ENCODE measurements at regions not wholly inside any gene's neighbourhood (a gene's known extent, or its start where the extent isn't known, plus 50 kb on each side); places are given as distances from the start of the nearest gene placed in this dataset.

DNA sequence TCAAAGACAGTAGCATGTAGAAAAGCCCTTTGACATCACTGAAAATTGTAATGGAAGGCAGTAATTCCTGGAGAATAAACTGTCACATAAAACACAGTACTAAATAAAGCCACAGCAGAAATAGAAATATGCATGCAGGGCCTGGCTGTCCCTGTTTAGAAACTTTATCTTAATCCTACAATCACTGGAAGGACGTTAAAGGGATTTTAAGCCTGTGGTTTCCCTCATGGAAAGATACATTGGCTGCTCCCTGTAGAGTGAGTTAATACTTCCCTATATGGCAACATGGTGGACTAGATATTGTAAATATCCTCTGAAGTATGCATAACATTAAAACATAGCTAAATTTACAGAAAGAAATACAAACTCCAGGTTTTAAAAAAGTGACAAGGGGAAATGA lies 1334.9 kb upstream of the CELF2 start:
- no peak for TF ChIP-seq POLR2A (IDR thresholded peaks at IDR 0.05)
- TF ChIP-seq, protein P1, sequence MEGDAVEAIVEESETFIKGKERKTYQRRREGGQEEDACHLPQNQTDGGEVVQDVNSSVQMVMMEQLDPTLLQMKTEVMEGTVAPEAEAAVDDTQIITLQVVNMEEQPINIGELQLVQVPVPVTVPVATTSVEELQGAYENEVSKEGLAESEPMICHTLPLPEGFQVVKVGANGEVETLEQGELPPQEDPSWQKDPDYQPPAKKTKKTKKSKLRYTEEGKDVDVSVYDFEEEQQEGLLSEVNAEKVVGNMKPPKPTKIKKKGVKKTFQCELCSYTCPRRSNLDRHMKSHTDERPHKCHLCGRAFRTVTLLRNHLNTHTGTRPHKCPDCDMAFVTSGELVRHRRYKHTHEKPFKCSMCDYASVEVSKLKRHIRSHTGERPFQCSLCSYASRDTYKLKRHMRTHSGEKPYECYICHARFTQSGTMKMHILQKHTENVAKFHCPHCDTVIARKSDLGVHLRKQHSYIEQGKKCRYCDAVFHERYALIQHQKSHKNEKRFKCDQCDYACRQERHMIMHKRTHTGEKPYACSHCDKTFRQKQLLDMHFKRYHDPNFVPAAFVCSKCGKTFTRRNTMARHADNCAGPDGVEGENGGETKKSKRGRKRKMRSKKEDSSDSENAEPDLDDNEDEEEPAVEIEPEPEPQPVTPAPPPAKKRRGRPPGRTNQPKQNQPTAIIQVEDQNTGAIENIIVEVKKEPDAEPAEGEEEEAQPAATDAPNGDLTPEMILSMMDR (IDR thresholded peaks at IDR 0.05): no peak
- no peak for TF ChIP-seq POLR2AphosphoS5 (IDR thresholded peaks at IDR 0.05)
- Histone ChIP-seq H3K27me3 (replicated peaks; ENCODE audit: insufficient read depth) (no peaks in the 10 kb centered on the region), H3K4me3 (no peak overlapping the region), H3K36me3 (no peaks in the 10 kb centered on the region), H3K27ac (no peak overlapping the region), H3K9me3 (no peaks in the 10 kb centered on the region), H3K4me1 (replicated peaks) (no peaks in the 10 kb centered on the region)
- DNase-seq (ENCODE audit: low spot score): no peak
- 43% methylated on average over 1 of the region's 1 CpG for WGBS
- intact Hi-C loops (cut with DNase I): no loop called here

DNA sequence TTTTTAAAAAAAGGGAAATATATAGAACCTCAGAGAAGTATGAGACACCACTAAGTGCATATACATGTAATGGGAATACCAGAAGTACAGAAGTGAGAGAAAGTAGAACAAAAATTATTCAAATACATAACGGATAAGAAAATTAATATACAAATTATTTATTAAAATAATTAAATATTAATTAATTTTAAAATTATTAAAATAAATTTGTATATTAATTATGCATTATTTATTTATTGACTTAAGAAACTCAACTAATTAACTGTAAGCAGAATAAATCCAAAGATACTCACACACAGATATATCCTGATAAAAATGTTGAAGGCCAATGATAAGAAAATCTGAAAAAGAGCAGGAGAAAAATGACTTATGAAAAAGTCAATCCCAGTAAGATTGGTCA lies 1333.5 kb upstream of the CELF2 start:
- intact Hi-C loops (cut with DNase I): no loop called here
- Histone ChIP-seq H3K9me3 (no peaks in the 10 kb centered on the region), H3K27me3 (replicated peaks; ENCODE audit: insufficient read depth) (no peaks in the 10 kb centered on the region), H3K4me3 (no peak overlapping the region), H3K4me1 (replicated peaks) (no peaks in the 10 kb centered on the region), H3K36me3 (no peaks in the 10 kb centered on the region), H3K27ac (no peak overlapping the region)
- no peak for DNase-seq (ENCODE audit: low spot score)
- no peak for TF ChIP-seq POLR2AphosphoS5 (IDR thresholded peaks at IDR 0.05)
- TF ChIP-seq, protein P1 (IDR thresholded peaks at IDR 0.05): no peak
- no peak for TF ChIP-seq POLR2A (IDR thresholded peaks at IDR 0.05)
- 95% methylated on average over 1 of the region's 1 CpG for WGBS

GRCh38 chr10:9685596-9685995 lies 1332.1 kb upstream of the CELF2 start:
- no peaks in the 10 kb centered on the region for H3K36me3 ChIP-seq
- TF ChIP-seq, protein P1 (IDR thresholded peaks at IDR 0.05): no peak
- TF ChIP-seq POLR2A (IDR thresholded peaks at IDR 0.05) (no peak), POLR2AphosphoS5 (IDR thresholded peaks at IDR 0.05) (no peak)
- H3K4me3 ChIP-seq: no peak overlapping the region
- no peaks in the 10 kb centered on the region for H3K4me1 ChIP-seq (replicated peaks)
- H3K9me3 ChIP-seq: no peaks in the 10 kb centered on the region
- DNase-seq (ENCODE audit: low spot score): no peak
- no peak overlapping the region for H3K27ac ChIP-seq
- intact Hi-C loops (cut with DNase I): no loop called here
- H3K27me3 ChIP-seq (replicated peaks; ENCODE audit: insufficient read depth): no peaks in the 10 kb centered on the region

- no peaks in the 10 kb centered on the region for H3K9me3 ChIP-seq
- H3K36me3 ChIP-seq: no peaks in the 10 kb centered on the region
- no peak overlapping the region for H3K4me3 ChIP-seq
- H3K27me3 ChIP-seq (replicated peaks; ENCODE audit: insufficient read depth): no peaks in the 10 kb centered on the region
- no peak overlapping the region for H3K27ac ChIP-seq
- no peaks in the 10 kb centered on the region for H3K4me1 ChIP-seq (replicated peaks)
- no peak for DNase-seq (ENCODE audit: low spot score)
- no peak for TF ChIP-seq POLR2A (IDR thresholded peaks at IDR 0.05)
- TF ChIP-seq, protein P1 (IDR thresholded peaks at IDR 0.05): no peak
- no peak for TF ChIP-seq POLR2AphosphoS5 (IDR thresholded peaks at IDR 0.05)
- intact Hi-C loops (cut with DNase I): no loop called here
Observed at GRCh38 chr10:9688711-9689110, 1329.0 kb upstream of the CELF2 start.

GRCh38 chr10:9707216-9707615 lies 1310.5 kb upstream of the CELF2 start:
- DNase-seq (ENCODE audit: low spot score): no peak
- Histone ChIP-seq H3K27me3 (replicated peaks; ENCODE audit: insufficient read depth) (no peaks in the 10 kb centered on the region), H3K4me1 (replicated peaks) (no peaks in the 10 kb centered on the region), H3K27ac (no peak overlapping the region), H3K4me3 (no peak overlapping the region), H3K36me3 (no peaks in the 10 kb centered on the region), H3K9me3 (no peaks in the 10 kb centered on the region)
- intact Hi-C loops (cut with DNase I): no loop called here
- 88% methylated on average over 3 of the region's 3 CpGs for WGBS
- TF ChIP-seq POLR2A (IDR thresholded peaks at IDR 0.05): no peak
- TF ChIP-seq POLR2AphosphoS5 (IDR thresholded peaks at IDR 0.05): no peak
- TF ChIP-seq, protein P1 (IDR thresholded peaks at IDR 0.05): no peak
